Stomach (tissue), 8 donors: ENCODE measurements at regions not wholly inside any gene's neighbourhood (a gene's known extent, or its start where the extent isn't known, plus 50 kb on each side); places are given as distances from the start of the nearest gene placed in this dataset.

Source experiments
- DNase-seq, 2 donors: peaks; one replicate each; pipeline versions ENCODE4 v3.0.0 to v3.0.0-alpha.2; 2013 to 2019
- H3K27ac ChIP-seq, 5 donors: fragments of 200-600 bp in 4 of 5; sonication (generic) in 4 of 5; one replicate each; pipeline ENCODE4 v1.5.1; 2013 to 2019; ENCODE audit warnings: mild to moderate bottlenecking in 1 of 5, moderate library complexity in 1 of 5
- H3K27me3 ChIP-seq, 3 donors: fragments of 200-600 bp; sonication (generic); one replicate each; pipeline ENCODE4 v1.5.1; 2017 to 2019; ENCODE audit warnings: mixed run types in 1 of 3
- H3K36me3 ChIP-seq, 4 donors: fragments of 200-600 bp; sonication (generic); 1 replicate in 3 of 4; 2 replicates in 1 of 4; pipeline ENCODE4 v1.5.1; 2016 to 2019
- H3K4me1 ChIP-seq, 4 donors: fragments of 200-600 bp; sonication (generic); one replicate each; pipeline ENCODE4 v1.5.1; 2016 to 2019
- H3K4me3 ChIP-seq, 4 donors: fragments of 200-600 bp; sonication (generic) in 3 of 4; one replicate each; pipeline ENCODE4 v1.5.1; 2016 to 2019; ENCODE audit warnings: mild to moderate bottlenecking in 1 of 4
- H3K9me3 ChIP-seq, 4 donors: fragments of 200-600 bp; sonication (generic); one replicate each; pipeline ENCODE4 v1.5.1; 2016 to 2019
- EP300 ChIP-seq: sonication (generic); formaldehyde crosslinking; IDR thresholded peaks from one replicate; pipeline ENCODE4 v1.6.1; 2017; ENCODE audit warnings: antibody characterized with exemption
- POLR2A ChIP-seq, 4 donors: fragments of 450-650 bp; IDR thresholded peaks; one replicate each; pipeline ENCODE4 v1.6.1; 2016; ENCODE audit warnings: antibody characterized with exemption in 4 of 4, control low read depth in 2 of 4, mild to moderate bottlenecking in 1 of 4, moderate library complexity in 1 of 4
- POLR2AphosphoS5 ChIP-seq, 3 donors: sonication (generic); formaldehyde crosslinking; IDR thresholded peaks; one replicate each; pipeline ENCODE4 v1.6.1; 2016; ENCODE audit warnings: antibody characterized with exemption in 3 of 3
- WGBS, 5 donors: extraction: QIAGEN DNeasy Blood & Tissue Kit in 3 of 5; methylation state at CpG; one replicate each; pipeline versions ENCODE4 v1.1.5 to v1.1.7; 2013 to 2018; 5-methylcytosine and 5-hydroxymethylcytosine counted together
- intact Hi-C: fragments of 100-400 bp; cut with DNase I; formaldehyde crosslinking; loops from one replicate; pipeline ENCODE4 v1.15.1; 2023; ENCODE audit warnings: low total_unique reads
- TF ChIP-seq, protein P1 (sequence below), 7 experiments: fragments of 450-650 bp in 4 of 7; fragments of 200-600 bp in 3 of 7; sonication (generic) in 3 of 7; IDR thresholded peaks; one replicate each; pipeline ENCODE4 v1.5.1; 2016 to 2019; ENCODE audit warnings: antibody characterized with exemption in 7 of 7, control low read depth in 2 of 7, mild to moderate bottlenecking in 1 of 7
- donor health status: healthy with polysubstance abuse.
- donor health status: Bipolar disorder and iron deficiency.
- donor health status: healthy.

DNA sequence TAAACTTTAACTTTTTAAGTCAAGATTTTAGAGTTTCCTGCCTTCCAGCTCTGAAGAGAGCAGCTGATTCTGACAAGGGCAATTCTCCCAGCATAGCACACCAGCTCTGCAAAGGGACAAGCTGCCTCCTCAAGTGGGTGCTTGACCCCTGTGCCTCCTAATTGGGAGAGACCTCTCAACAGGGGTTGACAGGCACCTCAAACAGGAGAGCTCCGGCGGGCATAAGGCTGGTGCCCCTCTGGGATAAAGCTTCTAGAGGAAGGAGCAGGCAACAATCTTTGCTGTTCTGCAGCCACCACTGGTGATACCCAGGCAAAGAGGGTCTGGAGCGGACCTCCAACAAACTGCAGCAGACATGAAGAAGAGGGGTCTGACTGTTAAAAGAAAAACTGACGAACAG lies 872.9 kb upstream of the PCDH10 start:
- DNase-seq: no peak
- H3K9me3 ChIP-seq: no peaks in the 10 kb centered on the region
- H3K4me3 ChIP-seq: no peak overlapping the region
- intact Hi-C loops: no loop called here
- WGBS, 5 donors: 74 to 95% (median 89%) methylated on average over 4 of the region's 4 CpGs
- TF ChIP-seq POLR2A (IDR thresholded peaks at IDR 0.05) (no peak), EP300 (no peak), POLR2AphosphoS5 (IDR thresholded peaks at IDR 0.05) (no peak)
- TF ChIP-seq, protein P1, sequence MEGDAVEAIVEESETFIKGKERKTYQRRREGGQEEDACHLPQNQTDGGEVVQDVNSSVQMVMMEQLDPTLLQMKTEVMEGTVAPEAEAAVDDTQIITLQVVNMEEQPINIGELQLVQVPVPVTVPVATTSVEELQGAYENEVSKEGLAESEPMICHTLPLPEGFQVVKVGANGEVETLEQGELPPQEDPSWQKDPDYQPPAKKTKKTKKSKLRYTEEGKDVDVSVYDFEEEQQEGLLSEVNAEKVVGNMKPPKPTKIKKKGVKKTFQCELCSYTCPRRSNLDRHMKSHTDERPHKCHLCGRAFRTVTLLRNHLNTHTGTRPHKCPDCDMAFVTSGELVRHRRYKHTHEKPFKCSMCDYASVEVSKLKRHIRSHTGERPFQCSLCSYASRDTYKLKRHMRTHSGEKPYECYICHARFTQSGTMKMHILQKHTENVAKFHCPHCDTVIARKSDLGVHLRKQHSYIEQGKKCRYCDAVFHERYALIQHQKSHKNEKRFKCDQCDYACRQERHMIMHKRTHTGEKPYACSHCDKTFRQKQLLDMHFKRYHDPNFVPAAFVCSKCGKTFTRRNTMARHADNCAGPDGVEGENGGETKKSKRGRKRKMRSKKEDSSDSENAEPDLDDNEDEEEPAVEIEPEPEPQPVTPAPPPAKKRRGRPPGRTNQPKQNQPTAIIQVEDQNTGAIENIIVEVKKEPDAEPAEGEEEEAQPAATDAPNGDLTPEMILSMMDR (IDR thresholded peaks at IDR 0.05): no peak
- H3K4me1 ChIP-seq: no peaks in the 10 kb centered on the region
- no peaks in the 10 kb centered on the region for H3K27me3 ChIP-seq
- H3K27ac ChIP-seq: no peak overlapping the region
- H3K36me3 ChIP-seq: no peaks in the 10 kb centered on the region

DNA sequence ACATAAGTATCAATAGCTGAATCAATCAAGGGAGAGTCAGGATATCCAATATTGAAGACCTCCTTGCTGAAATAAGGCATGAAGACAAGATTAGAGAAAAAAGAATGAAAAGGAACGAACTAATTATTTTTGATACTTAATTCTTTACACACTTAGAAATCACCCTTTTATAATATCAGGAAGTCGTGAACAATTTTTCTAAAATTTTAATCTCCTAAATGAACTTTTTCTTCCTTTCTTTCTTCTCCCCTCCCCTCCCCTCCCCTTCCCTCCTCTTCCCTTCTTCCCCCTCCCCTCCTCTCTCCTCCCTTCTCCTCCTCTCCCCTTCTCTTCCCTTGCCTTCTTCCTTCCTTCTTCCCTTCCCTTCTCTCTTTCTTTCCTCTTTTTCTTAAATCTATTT lies 872.1 kb upstream of the PCDH10 start:
- TF ChIP-seq, protein P1 (IDR thresholded peaks at IDR 0.05): no peak
- TF ChIP-seq EP300 (no peak), POLR2AphosphoS5 (IDR thresholded peaks at IDR 0.05) (no peak), POLR2A (IDR thresholded peaks at IDR 0.05) (no peak)
- Histone ChIP-seq H3K4me3 (no peak overlapping the region), H3K27ac (no peak overlapping the region), H3K36me3 (no peaks in the 10 kb centered on the region), H3K4me1 (no peaks in the 10 kb centered on the region), H3K9me3 (no peaks in the 10 kb centered on the region), H3K27me3 (no peaks in the 10 kb centered on the region)
- DNase-seq: no peak
- intact Hi-C loops: no loop called here
- 80 to 94% (median 87%) methylated on average over 2 of the region's 2 CpGs for WGBS, 5 donors

DNA sequence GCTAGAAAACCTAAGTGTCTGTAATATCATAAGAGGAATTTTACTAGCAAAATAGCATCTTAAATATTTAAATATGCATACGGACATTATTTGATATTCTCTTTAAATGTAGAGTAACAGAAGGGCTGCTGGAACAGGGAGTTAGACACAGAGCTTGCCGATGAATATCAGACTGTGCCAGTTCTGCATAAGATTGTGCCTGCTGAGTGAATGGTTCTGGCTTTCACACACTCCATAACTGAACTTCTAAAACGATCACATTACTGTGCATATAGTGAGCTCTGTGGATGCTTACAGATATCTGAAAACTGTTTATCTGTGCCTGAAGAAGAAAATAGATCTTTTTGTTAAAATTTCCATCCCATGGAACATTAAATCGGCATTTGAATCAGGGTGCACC lies 867.4 kb upstream of the PCDH10 start:
- Histone ChIP-seq H3K4me1 (no peaks in the 10 kb centered on the region), H3K9me3 (peaks cover 0 to 7% (median 3%) of the 10 kb centered on the region in 4 donors), H3K4me3 (no peak overlapping the region), H3K36me3 (no peaks in the 10 kb centered on the region), H3K27ac (no peak overlapping the region), H3K27me3 (no peaks in the 10 kb centered on the region)
- DNase-seq: no peak
- WGBS, 5 donors: 70 to 88% (median 86%) methylated on average over 4 of the region's 4 CpGs
- intact Hi-C loops: no loop called here
- TF ChIP-seq POLR2AphosphoS5 (IDR thresholded peaks at IDR 0.05) (no peak), POLR2A (IDR thresholded peaks at IDR 0.05) (no peak), EP300 (no peak)
- TF ChIP-seq, protein P1 (IDR thresholded peaks at IDR 0.05): no peak

DNA sequence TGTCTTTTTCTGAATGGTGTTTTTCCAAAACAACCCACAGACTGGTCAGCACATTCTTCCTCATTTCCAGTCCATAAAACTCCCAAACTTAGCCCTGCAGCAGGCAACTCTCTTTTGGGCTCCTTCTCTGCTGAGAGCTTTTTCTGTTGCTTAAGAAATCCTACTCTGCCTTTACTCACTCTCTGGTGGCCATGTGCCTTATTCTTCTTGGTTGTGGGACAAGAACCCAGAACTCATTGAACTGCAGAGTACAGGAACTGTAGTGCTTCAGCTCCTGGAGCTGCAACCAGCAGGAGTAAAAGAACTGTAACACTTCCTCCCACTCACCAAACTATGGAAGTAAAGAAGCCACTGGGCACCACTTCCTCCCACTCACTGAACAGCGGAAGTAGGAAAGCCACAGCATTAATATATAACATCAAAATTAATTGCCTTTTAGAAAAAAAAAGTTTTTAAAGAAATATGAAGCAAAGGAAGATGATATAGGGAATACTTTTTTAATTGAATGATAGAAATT lies 864.1 kb upstream of the PCDH10 start:
- intact Hi-C loops: no loop called here
- WGBS, 5 donors: 91 to 97% (median 95%) methylated on average over 1 of the region's 1 CpG
- TF ChIP-seq, protein P1 (IDR thresholded peaks at IDR 0.05): no peak
- no peak for TF ChIP-seq POLR2A (IDR thresholded peaks at IDR 0.05)
- TF ChIP-seq POLR2AphosphoS5 (IDR thresholded peaks at IDR 0.05): no peak
- TF ChIP-seq EP300: no peak
- no peaks in the 10 kb centered on the region for H3K27me3 ChIP-seq
- H3K27ac ChIP-seq: no peak overlapping the region
- H3K4me3 ChIP-seq: no peak overlapping the region
- no peak for DNase-seq
- no peaks in the 10 kb centered on the region for H3K4me1 ChIP-seq
- H3K36me3 ChIP-seq: no peaks in the 10 kb centered on the region
- H3K9me3 ChIP-seq: peaks cover 0 to 7% (median 3%) of the 10 kb centered on the region in 4 donors
